HCT116 (cell line): ENCODE measurements at regions not wholly inside any gene's neighbourhood (a gene's known extent, or its start where the extent isn't known, plus 50 kb on each side); places are given as distances from the start of the nearest gene placed in this dataset.

Experiments
- ATAC-seq: fragments of 200-7000 bp; cut with Tn5 transposase; 2 replicates; pipeline ENCODE4 v1.9.1; 2020; ENCODE audit warnings: mild to moderate bottlenecking, moderate library complexity
- BruUV-seq: library from RNA; stranded (reverse); fragments of 400-500 nt; replicated peaks from 2 replicates; lab custom pipeline; 2021; lab: Mats Ljungman, UMichigan
- CTCF ChIA-PET: fragments of 300-600 bp; sonication (Branson Sonifier 250); formaldehyde crosslinking; loops from one replicate; lab custom pipeline; 2021; ENCODE audit warnings: antibody characterized with exemption; lab: Charles Lee
- POLR2A ChIA-PET: fragments of 300-600, 350-600 bp; sonication (Branson Sonifier 250); formaldehyde crosslinking; loops from one replicate; lab custom pipeline; 2021; ENCODE audit warnings: antibody characterized with exemption; lab: Charles Lee
- RAD21 ChIA-PET, 2 experiments: fragments of 300-600 bp; sonication (Branson Sonifier 250); formaldehyde crosslinking; loops; one replicate each; lab custom pipeline; 2023; ENCODE audit warnings: low total read pairs in 2 of 2; ENCODE audit not compliant: uncharacterized antibody in 2 of 2, unreplicated experiment in 2 of 2, low non-redundant PET in 1 of 2; lab: Charles Lee
- DNase-seq: peaks from one replicate; pipeline ENCODE4 v3.0.0-alpha.2; 2010; ENCODE audit warnings: low read depth, low spot score
- H2AFZ ChIP-seq: fragments of 200-600 bp; shearing (Covaris generic), sonication (generic); 2 replicates; pipeline ENCODE4 v1.6.1; 2017; ENCODE audit warnings: low read depth, mixed run types, mixed read lengths, antibody characterized with exemption, low read length; ENCODE audit not compliant: poor library complexity, severe bottlenecking
- H3K27ac ChIP-seq: 2 replicates; pipeline ENCODE4 v1.5.1; 2012; ENCODE audit warnings: low read depth, low read length
- H3K27me3 ChIP-seq: fragments of 200-600 bp; sonication (generic); 2 replicates; pipeline ENCODE4 v1.6.1; 2016; ENCODE audit warnings: mixed run types, low read length, mixed read lengths; ENCODE audit not compliant: insufficient read depth
- H3K36me3 ChIP-seq, 2 experiments: fragments of 200-500 bp in 1 of 2; fragments of 200-600 bp in 1 of 2; sonication (Bioruptor generic) in 1 of 2; sonication (generic) in 1 of 2; 2 replicates each; pipeline versions ENCODE4 v1.5.1 to v1.6.1; 2014 to 2016; ENCODE audit warnings: low read length in 2 of 2, inconsistent platforms in 1 of 2, mixed read lengths in 1 of 2, mixed run types in 1 of 2; ENCODE audit not compliant: insufficient read depth in 2 of 2, control insufficient read depth in 1 of 2
- H3K4me1 ChIP-seq, 2 experiments: fragments of 200-600 bp in 1 of 2; sonication (generic) in 1 of 2; 2 replicates each; pipeline versions ENCODE4 v1.5.1 to v1.6.1; 2012 to 2017; ENCODE audit warnings: low read length in 2 of 2, inconsistent platforms in 1 of 2, mild to moderate bottlenecking in 1 of 2, mixed read lengths in 1 of 2, mixed run types in 1 of 2, moderate library complexity in 1 of 2; ENCODE audit not compliant: insufficient read depth in 2 of 2, control insufficient read depth in 1 of 2
- H3K4me2 ChIP-seq: fragments of 200-600 bp; sonication (generic); 2 replicates; pipeline ENCODE4 v1.6.1; 2017; ENCODE audit warnings: mixed run types, low read length, mixed read lengths
- H3K4me3 ChIP-seq, 2 experiments: fragments of 200-600 bp in 1 of 2; sonication (generic) in 1 of 2; replicated peaks in 1 of 2; 2 replicates each; pipeline ENCODE4 v1.5.1; 2011 to 2016; ENCODE audit warnings: low read length in 2 of 2, control low read depth in 1 of 2, low read depth in 1 of 2, mild to moderate bottlenecking in 1 of 2, mixed read lengths in 1 of 2, mixed run types in 1 of 2
- H3K79me2 ChIP-seq: fragments of 200-600 bp; sonication (generic); 2 replicates; pipeline ENCODE4 v1.6.1; 2017; ENCODE audit warnings: mild to moderate bottlenecking, mixed run types, low read length, moderate library complexity, mixed read lengths; ENCODE audit not compliant: insufficient read depth
- H3K9ac ChIP-seq: fragments of 200-600 bp; sonication (generic); 2 replicates; pipeline ENCODE4 v1.6.1; 2016; ENCODE audit warnings: low read length, mixed read lengths
- H3K9me2 ChIP-seq: fragments of 200-600 bp; sonication (generic), shearing (Covaris generic); 2 replicates; pipeline ENCODE4 v1.6.1; 2017; ENCODE audit warnings: mixed run types, mild to moderate bottlenecking, moderate library complexity; ENCODE audit not compliant: insufficient read depth
- H3K9me3 ChIP-seq, 2 experiments: fragments of 200-500 bp in 1 of 2; fragments of 200-600 bp in 1 of 2; sonication (Bioruptor generic) in 1 of 2; sonication (generic) in 1 of 2; 2 replicates each; pipeline ENCODE4 v1.6.1; 2014 to 2017; ENCODE audit warnings: low read length in 2 of 2, mixed read lengths in 2 of 2, inconsistent platforms in 1 of 2, low read depth in 1 of 2, mild to moderate bottlenecking in 1 of 2, mixed run types in 1 of 2, moderate library complexity in 1 of 2; ENCODE audit not compliant: control insufficient read depth in 1 of 2, insufficient read depth in 1 of 2
- H4K20me1 ChIP-seq: fragments of 200-600 bp; sonication (generic), shearing (Covaris generic); 2 replicates; pipeline ENCODE4 v1.6.1; 2017; ENCODE audit warnings: mixed run types, mild to moderate bottlenecking, moderate library complexity; ENCODE audit not compliant: insufficient read depth
- ATF3 ChIP-seq: IDR thresholded peaks from 2 replicates; pipeline ENCODE4 v1.6.1; 2012
- CBX3 ChIP-seq: IDR thresholded peaks from 2 replicates; pipeline ENCODE4 v1.6.1; 2012; ENCODE audit warnings: low read depth
- CEBPB ChIP-seq: IDR thresholded peaks from 2 replicates; pipeline ENCODE4 v1.6.1; 2012; ENCODE audit warnings: low read depth
- EGR1 ChIP-seq: IDR thresholded peaks from 2 replicates; pipeline ENCODE4 v1.6.1; 2012; ENCODE audit warnings: low read depth
- ELF1 ChIP-seq: IDR thresholded peaks from 2 replicates; pipeline ENCODE4 v1.6.1; 2012; ENCODE audit warnings: low read depth, borderline replicate concordance
- EZH2 ChIP-seq: fragments of 200-600 bp; sonication (generic); IDR thresholded peaks from 2 replicates; pipeline ENCODE4 v1.6.1; 2017; ENCODE audit warnings: antibody characterized with exemption, mixed run types
- EZH2phosphoT487 ChIP-seq: fragments of 200-600 bp; IDR thresholded peaks from 2 replicates; pipeline ENCODE4 v1.6.1; 2018; ENCODE audit warnings: antibody characterized with exemption, borderline replicate concordance
- FOSL1 ChIP-seq: IDR thresholded peaks from 2 replicates; pipeline ENCODE4 v1.6.1; 2012; ENCODE audit warnings: low read depth
- MAX ChIP-seq: IDR thresholded peaks from 2 replicates; pipeline ENCODE4 v1.6.1; 2012
- POLR2AphosphoS5 ChIP-seq: IDR thresholded peaks from 2 replicates; pipeline ENCODE4 v1.6.1; 2011; ENCODE audit warnings: mild to moderate bottlenecking, low read depth, low read length, moderate library complexity
- RAD21 ChIP-seq: IDR thresholded peaks from 2 replicates; pipeline ENCODE4 v1.6.1; 2012; ENCODE audit warnings: low read depth, mild to moderate bottlenecking
- SP1 ChIP-seq: IDR thresholded peaks from 2 replicates; pipeline ENCODE4 v1.6.1; 2012; ENCODE audit warnings: low read depth
- YY1 ChIP-seq: IDR thresholded peaks from 2 replicates; pipeline ENCODE4 v1.6.1; 2011; ENCODE audit warnings: low read length, low read depth, moderate library complexity, mild to moderate bottlenecking; ENCODE audit not compliant: insufficient replicate concordance; ENCODE audit errors: extremely low read depth
- ZFX ChIP-seq: fragments of 450-650 bp; IDR thresholded peaks from 2 replicates; pipeline ENCODE4 v1.6.1; 2017
- ZNF274 ChIP-seq: fragments of 200-500 bp; sonication (Bioruptor generic); IDR thresholded peaks from 2 replicates; pipeline ENCODE4 v1.6.1; 2014; ENCODE audit warnings: mild to moderate bottlenecking, low read depth, low read length, inconsistent platforms
- intact Hi-C: fragments of 100-400 bp; cut with micrococcal nuclease; formaldehyde crosslinking; loops from 2 replicates; pipeline ENCODE4 v1.10.0; 2022
- TF ChIP-seq, protein P1 (sequence below): IDR thresholded peaks from 2 replicates; pipeline ENCODE4 v1.6.1; 2012; ENCODE audit warnings: low read depth
- TF ChIP-seq, protein P2 (sequence below), 3 experiments: fragments of 200-600 bp in 1 of 3; sonication (generic) in 1 of 3; IDR thresholded peaks in 2 of 3; conservative IDR thresholded peaks in 1 of 3; 2 replicates each; pipeline ENCODE4 v1.5.1; 2012 to 2017; ENCODE audit warnings: low read depth in 2 of 3, low read length in 2 of 3, antibody characterized with exemption in 1 of 3, borderline replicate concordance in 1 of 3, control low read depth in 1 of 3, mild to moderate bottlenecking in 1 of 3, mixed read lengths in 1 of 3, mixed run types in 1 of 3, moderate library complexity in 1 of 3; ENCODE audit not compliant: insufficient read depth in 1 of 3

- intact Hi-C loops, result no loop called here
- ATAC-seq (no peak), DNase-seq (no peak)
- H3K4me3 ChIP-seq, result no peak overlapping the region
- H3K27me3 ChIP-seq, result no peaks in the 10 kb centered on the region
- POLR2A ChIA-PET, result no interaction called here
- no TSS peak for BruUV-seq
- no peaks in the 10 kb centered on the region for H3K36me3 ChIP-seq
- H3K4me1 ChIP-seq, result no peaks in the 10 kb centered on the region
- TF ChIP-seq FOSL1, result no peak
- no peak for TF ChIP-seq EZH2phosphoT487
- TF ChIP-seq RAD21, result no peak
- no peak for TF ChIP-seq CEBPB
- TF ChIP-seq EZH2, result no peak
- no peak for TF ChIP-seq ATF3
- TF ChIP-seq ELF1, result no peak
- no peak for TF ChIP-seq ZFX
- H3K9me2 ChIP-seq, result no peaks in the 10 kb centered on the region
- no peaks in the 10 kb centered on the region for H3K79me2 ChIP-seq
- RAD21 ChIA-PET, result no interaction called here
- H3K4me2 ChIP-seq, result no peak overlapping the region
- peaks cover 0 to 5% of the 10 kb centered on the region in 2 experiments; a peak in 1 of 4 replicates for H3K9me3 ChIP-seq
- H4K20me1 ChIP-seq, result no peaks in the 10 kb centered on the region
- no peak overlapping the region for H3K9ac ChIP-seq
- CTCF ChIA-PET, result no interaction called here
- no peak overlapping the region for H2AFZ ChIP-seq
- H3K27ac ChIP-seq, result no peak overlapping the region
Measured at GRCh38 chr4:133775881-133776280, 425.7 kb downstream of the PABPC4L start.

DNA sequence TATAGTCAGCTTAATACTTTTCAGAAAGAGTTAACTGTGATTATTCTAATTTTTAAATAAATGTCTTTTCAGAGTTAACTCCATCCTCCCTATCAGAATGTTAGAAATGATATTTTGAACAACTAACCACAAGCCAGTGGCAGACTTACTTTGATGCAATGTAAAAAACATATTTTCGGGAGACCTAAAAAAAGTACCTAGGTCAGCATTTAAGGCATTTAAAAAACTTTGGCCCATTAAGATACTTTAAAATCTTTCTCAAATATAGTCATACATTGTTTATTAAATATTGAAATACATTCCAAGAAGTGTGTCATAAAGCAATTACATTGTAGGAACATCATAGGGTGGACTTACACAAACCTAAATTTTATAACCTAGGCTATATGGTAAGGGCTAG, 426.1 kb downstream of the PABPC4L start:
- POLR2A ChIA-PET, result no interaction called here
- RAD21 ChIA-PET, result no interaction called here
- CTCF ChIA-PET, result no interaction called here
- ATAC-seq, result no peak
- intact Hi-C loops, result no loop called here
- H4K20me1 ChIP-seq, result no peaks in the 10 kb centered on the region
- no peak for DNase-seq
- peaks cover 0 to 5% of the 10 kb centered on the region in 2 experiments; a peak in 1 of 4 replicates for H3K9me3 ChIP-seq
- no peaks in the 10 kb centered on the region for H3K79me2 ChIP-seq
- BruUV-seq, result no TSS peak
- no peak overlapping the region for H3K4me2 ChIP-seq
- H3K4me3 ChIP-seq, result no peak overlapping the region
- no peak overlapping the region for H2AFZ ChIP-seq
- no peaks in the 10 kb centered on the region for H3K9me2 ChIP-seq
- no peaks in the 10 kb centered on the region for H3K27me3 ChIP-seq
- no peaks in the 10 kb centered on the region for H3K4me1 ChIP-seq
- H3K9ac ChIP-seq, result no peak overlapping the region
- H3K27ac ChIP-seq, result no peak overlapping the region
- no peaks in the 10 kb centered on the region for H3K36me3 ChIP-seq
- no peak for TF ChIP-seq POLR2AphosphoS5
- TF ChIP-seq, protein P1, sequence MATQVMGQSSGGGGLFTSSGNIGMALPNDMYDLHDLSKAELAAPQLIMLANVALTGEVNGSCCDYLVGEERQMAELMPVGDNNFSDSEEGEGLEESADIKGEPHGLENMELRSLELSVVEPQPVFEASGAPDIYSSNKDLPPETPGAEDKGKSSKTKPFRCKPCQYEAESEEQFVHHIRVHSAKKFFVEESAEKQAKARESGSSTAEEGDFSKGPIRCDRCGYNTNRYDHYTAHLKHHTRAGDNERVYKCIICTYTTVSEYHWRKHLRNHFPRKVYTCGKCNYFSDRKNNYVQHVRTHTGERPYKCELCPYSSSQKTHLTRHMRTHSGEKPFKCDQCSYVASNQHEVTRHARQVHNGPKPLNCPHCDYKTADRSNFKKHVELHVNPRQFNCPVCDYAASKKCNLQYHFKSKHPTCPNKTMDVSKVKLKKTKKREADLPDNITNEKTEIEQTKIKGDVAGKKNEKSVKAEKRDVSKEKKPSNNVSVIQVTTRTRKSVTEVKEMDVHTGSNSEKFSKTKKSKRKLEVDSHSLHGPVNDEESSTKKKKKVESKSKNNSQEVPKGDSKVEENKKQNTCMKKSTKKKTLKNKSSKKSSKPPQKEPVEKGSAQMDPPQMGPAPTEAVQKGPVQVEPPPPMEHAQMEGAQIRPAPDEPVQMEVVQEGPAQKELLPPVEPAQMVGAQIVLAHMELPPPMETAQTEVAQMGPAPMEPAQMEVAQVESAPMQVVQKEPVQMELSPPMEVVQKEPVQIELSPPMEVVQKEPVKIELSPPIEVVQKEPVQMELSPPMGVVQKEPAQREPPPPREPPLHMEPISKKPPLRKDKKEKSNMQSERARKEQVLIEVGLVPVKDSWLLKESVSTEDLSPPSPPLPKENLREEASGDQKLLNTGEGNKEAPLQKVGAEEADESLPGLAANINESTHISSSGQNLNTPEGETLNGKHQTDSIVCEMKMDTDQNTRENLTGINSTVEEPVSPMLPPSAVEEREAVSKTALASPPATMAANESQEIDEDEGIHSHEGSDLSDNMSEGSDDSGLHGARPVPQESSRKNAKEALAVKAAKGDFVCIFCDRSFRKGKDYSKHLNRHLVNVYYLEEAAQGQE, result no peak
- no peak for TF ChIP-seq CBX3
- no peak for TF ChIP-seq EZH2
- no peak for TF ChIP-seq YY1
- no peak for TF ChIP-seq CEBPB
- no peak for TF ChIP-seq ZNF274
- TF ChIP-seq EGR1, result no peak
- TF ChIP-seq MAX, result no peak
- no peak for TF ChIP-seq SP1
- no peak for TF ChIP-seq FOSL1
- TF ChIP-seq, protein P2, sequence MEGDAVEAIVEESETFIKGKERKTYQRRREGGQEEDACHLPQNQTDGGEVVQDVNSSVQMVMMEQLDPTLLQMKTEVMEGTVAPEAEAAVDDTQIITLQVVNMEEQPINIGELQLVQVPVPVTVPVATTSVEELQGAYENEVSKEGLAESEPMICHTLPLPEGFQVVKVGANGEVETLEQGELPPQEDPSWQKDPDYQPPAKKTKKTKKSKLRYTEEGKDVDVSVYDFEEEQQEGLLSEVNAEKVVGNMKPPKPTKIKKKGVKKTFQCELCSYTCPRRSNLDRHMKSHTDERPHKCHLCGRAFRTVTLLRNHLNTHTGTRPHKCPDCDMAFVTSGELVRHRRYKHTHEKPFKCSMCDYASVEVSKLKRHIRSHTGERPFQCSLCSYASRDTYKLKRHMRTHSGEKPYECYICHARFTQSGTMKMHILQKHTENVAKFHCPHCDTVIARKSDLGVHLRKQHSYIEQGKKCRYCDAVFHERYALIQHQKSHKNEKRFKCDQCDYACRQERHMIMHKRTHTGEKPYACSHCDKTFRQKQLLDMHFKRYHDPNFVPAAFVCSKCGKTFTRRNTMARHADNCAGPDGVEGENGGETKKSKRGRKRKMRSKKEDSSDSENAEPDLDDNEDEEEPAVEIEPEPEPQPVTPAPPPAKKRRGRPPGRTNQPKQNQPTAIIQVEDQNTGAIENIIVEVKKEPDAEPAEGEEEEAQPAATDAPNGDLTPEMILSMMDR (IDR thresholded peaks at IDR 0.05 in 2 of 3, conservative IDR thresholded peaks at IDR 0.05 in 1 of 3; ENCODE audit: borderline replicate concordance in 1 of 3, insufficient read depth in 1 of 3, low read depth in 2 of 3, low read length in 2 of 3), result no peak
